HFF-Myc (cell line): ENCODE measurements at regions not wholly inside any gene's neighbourhood (a gene's known extent, or its start where the extent isn't known, plus 50 kb on each side); places are given as distances from the start of the nearest gene placed in this dataset.

Experiments used
- DNase-seq: peaks from one replicate; pipeline ENCODE4 v3.0.0-alpha.2; 2011; ENCODE audit warnings: low read depth; ENCODE audit errors: extremely low read depth
- H3K4me3 ChIP-seq: replicated peaks from 2 replicates; pipeline ENCODE4 v1.5.1; 2011; ENCODE audit warnings: low read depth, mild to moderate bottlenecking, control low read depth, low read length
- CTCF ChIP-seq: IDR thresholded peaks from 2 replicates; pipeline ENCODE4 v1.5.1; 2012; ENCODE audit warnings: mild to moderate bottlenecking, low read depth, low read length, control low read depth; ENCODE audit errors: missing control alignments

- no peak for DNase-seq
- no peak overlapping the region for H3K4me3 ChIP-seq
- peak; percentile 31 for TF ChIP-seq CTCF
These were observed 205.3 kb downstream of the SLCO4C1 start for GRCh38 chr5:102090770-102091169.

- no peak overlapping the region for H3K4me3 ChIP-seq
- DNase-seq, result no peak
- no peak for TF ChIP-seq CTCF
These were observed 206.2 kb downstream of the SLCO4C1 start for GRCh38 chr5:102089883-102090282.

GRCh38 chr5:102087906-102088305 is 208.2 kb downstream of the SLCO4C1 start:
- no peak for DNase-seq
- TF ChIP-seq CTCF, result no peak
- no peak overlapping the region for H3K4me3 ChIP-seq

- no peak for DNase-seq
- no peak for TF ChIP-seq CTCF
- no peak overlapping the region for H3K4me3 ChIP-seq
These were observed 215.8 kb downstream of the SLCO4C1 start for GRCh38 chr5:102080288-102080687.

- no peak overlapping the region for H3K4me3 ChIP-seq
- TF ChIP-seq CTCF, result no peak
- no peak for DNase-seq
These were observed 218.2 kb downstream of the SLCO4C1 start for GRCh38 chr5:102077920-102078319.

- no peak for DNase-seq
- no peak overlapping the region for H3K4me3 ChIP-seq
- no peak for TF ChIP-seq CTCF
These were observed 226.1 kb downstream of the SLCO4C1 start for GRCh38 chr5:102069974-102070373.

GRCh38 chr5:102068870-102069269 is 227.2 kb downstream of the SLCO4C1 start:
- TF ChIP-seq CTCF, result no peak
- H3K4me3 ChIP-seq, result no peak overlapping the region
- no peak for DNase-seq
